Stimulated activated CD4-positive, alpha-beta T cell treated with anti-CD3 and anti-CD28 coated beads, Interleukin-4, amount 100 ng/mL, for 24 hours (primary cell): ENCODE measurements at regions not wholly inside any gene's neighbourhood (a gene's known extent, or its start where the extent isn't known, plus 50 kb on each side); places are given as distances from the start of the nearest gene placed in this dataset.

Source experiments
- DNase-seq: peaks from one replicate; pipeline ENCODE4 v3.0.0-alpha.2; 2020

GRCh38 chrX:46447384-46447783 lies 97.8 kb downstream of the ZNF674 start:
- DNase-seq = no peak

- DNase-seq = peak; percentile 84
Measured at GRCh38 chrX:46446727-46447378, 98.4 kb downstream of the ZNF674 start.

GRCh38 chrX:46444011-46444410 lies 101.2 kb downstream of the ZNF674 start:
- peak; percentile 3 for DNase-seq

- no peak for DNase-seq
Measured at GRCh38 chrX:46436744-46437143, 108.5 kb downstream of the ZNF674 start.

- DNase-seq = no peak
Measured at GRCh38 chrX:46433892-46434291, 111.3 kb downstream of the ZNF674 start.

- DNase-seq = peak; percentile 72
Measured at GRCh38 chrX:46408553-46409407, 136.4 kb downstream of the ZNF674 start.

- DNase-seq = no peak
Measured at GRCh38 chrX:46407753-46408130, 137.5 kb downstream of the ZNF674 start.

- DNase-seq = no peak
Measured at GRCh38 chrX:46407036-46407752, 138.0 kb downstream of the ZNF674 start.

GRCh38 chrX:46404774-46405173 lies 140.4 kb downstream of the ZNF674 start:
- DNase-seq = no peak

- no peak for DNase-seq
Measured at GRCh38 chrX:46400530-46401443, 144.4 kb downstream of the ZNF674 start.

GRCh38 chrX:46398874-46399273 lies 146.3 kb downstream of the ZNF674 start:
- DNase-seq = no peak

- no peak for DNase-seq
Measured at GRCh38 chrX:46398126-46398525, 147.1 kb downstream of the ZNF674 start.

GRCh38 chrX:46386511-46386910 lies 158.7 kb downstream of the ZNF674 start:
- DNase-seq = no peak

- no peak for DNase-seq
Measured at GRCh38 chrX:46383006-46383405, 162.2 kb downstream of the ZNF674 start.

- DNase-seq = no peak
Measured at GRCh38 chrX:46382595-46382994, 162.6 kb downstream of the ZNF674 start.

- peak; percentile 32 for DNase-seq
Measured at GRCh38 chrX:46381630-46382029, 163.6 kb downstream of the ZNF674 start.

- DNase-seq = no peak
Measured at GRCh38 chrX:46380148-46380752, 165.0 kb downstream of the ZNF674 start.

- DNase-seq = peak; percentile 49
Measured at GRCh38 chrX:46376246-46376885, 168.9 kb downstream of the ZNF674 start.

- no peak for DNase-seq
Measured at GRCh38 chrX:46375831-46376230, 169.4 kb downstream of the ZNF674 start.

GRCh38 chrX:46374371-46374770 lies 170.8 kb downstream of the ZNF674 start:
- no peak for DNase-seq

- no peak for DNase-seq
Measured at GRCh38 chrX:46367491-46367890, 177.7 kb downstream of the ZNF674 start.
